NCI-H1694 treated with DMSO at 0.1 percent for 48 hours (cell line): ENCODE measurements at regions not wholly inside any gene's neighbourhood (a gene's known extent, or its start where the extent isn't known, plus 50 kb on each side); places are given as distances from the start of the nearest gene placed in this dataset.
A peak's percentile ranks its signal among the peaks of the same experiment; 100 is the strongest.
"Not testable (repeated sequence)": the region's sequence is repeated elsewhere in the genome, so short reads cannot be mapped to it uniquely, and the experiment has no call there.

Experiments
- DNase-seq: peaks from one replicate; lab custom pipeline; 2025; lab: John Stamatoyannopoulos, UW

DNA sequence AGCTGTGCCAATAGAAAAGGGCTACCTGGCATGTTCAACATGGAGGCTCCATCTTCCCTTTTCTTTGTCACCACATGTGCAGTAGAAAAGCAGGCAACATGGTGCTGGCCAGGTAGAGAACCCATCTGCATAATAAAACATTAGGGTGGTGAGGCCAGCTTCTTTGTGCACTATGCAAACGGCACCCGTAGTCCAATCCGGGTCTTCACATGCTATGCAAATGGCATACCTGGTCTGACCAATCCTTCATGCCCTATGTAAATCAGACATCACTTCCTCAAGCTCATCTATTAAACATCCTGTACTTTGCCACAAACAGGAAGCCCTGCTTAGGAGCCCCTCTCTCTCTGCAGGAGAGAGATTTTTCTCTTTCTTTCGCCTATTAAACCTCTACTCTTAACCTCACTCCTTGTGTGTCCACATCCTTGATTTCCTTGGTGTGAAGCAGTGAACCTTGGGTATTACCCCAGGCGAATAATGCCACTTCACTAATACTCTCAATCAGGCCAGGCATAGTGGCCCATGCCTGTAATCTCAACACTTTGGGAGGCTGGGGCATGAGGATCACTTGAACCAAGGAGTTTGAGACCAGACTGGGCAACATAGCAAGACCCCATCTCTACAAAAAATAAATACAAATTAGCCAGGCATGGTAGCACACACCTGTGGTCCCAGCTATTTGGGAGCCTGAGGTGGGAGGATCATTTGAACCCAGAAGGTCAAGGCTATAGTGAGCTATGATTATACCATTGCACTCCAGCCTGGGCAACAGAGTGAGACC, 111.3 kb upstream of the MRI1 start:
- no peak for DNase-seq

DNA sequence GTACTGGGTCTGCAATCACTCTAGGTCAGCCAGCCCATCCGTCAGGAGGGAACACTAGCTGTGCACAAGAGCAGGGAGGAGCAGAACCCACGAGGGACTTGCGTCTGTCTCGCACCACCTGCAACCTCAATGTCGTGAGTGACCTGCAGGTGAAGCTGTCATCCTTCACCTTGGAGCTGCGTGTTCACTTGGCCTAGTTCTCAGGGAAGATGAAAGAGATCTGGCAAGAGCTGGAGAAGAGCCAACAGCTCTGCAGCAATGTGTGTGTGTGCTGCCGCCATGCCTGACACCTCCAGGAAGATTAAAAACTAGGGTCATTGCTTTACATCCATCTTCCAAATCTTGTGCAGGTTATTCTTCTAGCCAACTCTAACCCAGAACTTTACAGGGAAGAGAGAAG, 117.6 kb upstream of the MRI1 start:
- no peak for DNase-seq

DNA sequence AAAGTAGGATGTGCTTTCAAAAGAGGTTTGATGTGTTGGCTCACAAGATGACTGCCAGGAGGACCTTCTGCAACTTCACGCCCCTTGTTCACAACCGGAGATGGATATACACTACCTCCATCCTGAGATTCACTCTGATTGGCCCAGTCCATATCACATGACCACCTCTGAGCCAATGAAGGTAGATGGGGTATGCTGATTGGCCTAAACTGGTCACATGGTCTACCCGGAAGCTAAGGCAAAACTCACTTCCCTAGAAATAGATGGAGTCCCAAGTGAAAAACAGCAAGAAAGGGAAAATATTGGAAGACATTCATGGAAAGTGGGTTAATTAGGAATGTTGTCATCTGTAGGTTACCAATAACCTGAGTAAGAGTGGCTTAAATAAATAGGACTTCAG, 119.7 kb upstream of the MRI1 start:
- DNase-seq, result no peak

DNA sequence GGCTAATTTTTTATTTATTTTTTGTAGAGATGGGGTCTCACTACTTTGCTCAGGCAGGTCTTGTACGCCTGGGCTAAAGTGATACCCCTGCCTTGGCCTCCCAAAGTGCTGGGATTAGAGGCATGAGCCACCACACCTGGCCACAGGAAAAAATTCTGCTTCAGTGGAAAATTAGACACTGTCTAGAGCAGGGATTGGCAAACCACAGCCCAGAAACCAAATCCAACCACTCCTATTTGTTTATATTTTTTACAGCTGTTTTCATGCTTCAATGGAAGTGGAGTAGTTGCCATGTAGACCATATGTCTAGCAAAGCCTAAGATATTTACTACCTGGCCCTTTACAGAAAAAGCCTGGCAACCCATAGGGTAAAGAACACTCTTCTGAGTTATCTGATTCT, 123.7 kb upstream of the MRI1 start:
- DNase-seq, result peak; percentile 47

DNA sequence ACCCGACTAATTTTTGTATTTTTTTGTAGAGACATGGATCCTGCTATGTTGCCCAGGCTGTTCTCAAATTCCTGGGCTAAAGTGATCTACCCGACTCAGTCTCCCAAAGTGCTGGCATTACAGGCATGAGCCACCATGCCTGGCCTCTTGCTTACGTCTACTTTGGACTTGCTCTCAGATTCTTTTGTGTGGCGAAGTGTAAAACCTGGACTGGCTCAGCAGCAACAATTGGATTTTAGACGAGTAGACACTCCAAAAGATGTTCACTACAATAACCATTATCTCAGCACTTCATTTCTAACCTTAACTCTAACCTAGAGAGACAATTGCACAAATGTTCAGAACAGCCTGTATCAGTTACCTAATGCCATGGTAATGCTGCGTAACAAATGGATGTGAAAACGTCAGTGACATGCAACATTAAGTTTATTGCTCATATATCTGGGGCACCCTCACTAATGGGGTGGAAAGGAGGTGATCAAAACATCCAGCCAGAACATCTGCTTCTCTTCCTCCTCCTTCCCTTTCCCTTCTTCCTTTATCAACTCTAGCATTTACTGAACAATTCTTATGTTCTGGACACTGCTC, 124.9 kb upstream of the MRI1 start:
- DNase-seq, result no peak

DNA sequence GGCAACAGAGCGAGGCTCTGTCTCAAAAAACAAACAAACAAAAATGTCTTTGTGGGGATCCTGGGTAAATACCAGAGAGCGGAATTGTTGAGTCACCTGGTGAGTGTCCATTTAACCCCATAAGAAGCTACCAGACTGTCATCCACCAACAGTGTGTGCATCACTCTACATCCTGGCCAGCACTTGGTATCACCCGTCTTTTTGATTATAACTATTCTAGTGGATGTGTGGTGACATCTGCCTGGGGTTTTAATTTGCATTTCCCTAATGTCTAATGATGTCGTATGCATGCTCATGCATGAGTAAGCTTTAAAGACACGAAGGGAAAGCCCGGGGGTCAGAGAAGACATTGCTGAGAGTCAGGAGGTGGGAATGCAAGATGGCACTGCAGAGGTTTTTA, 126.7 kb upstream of the MRI1 start:
- no peak for DNase-seq

DNA sequence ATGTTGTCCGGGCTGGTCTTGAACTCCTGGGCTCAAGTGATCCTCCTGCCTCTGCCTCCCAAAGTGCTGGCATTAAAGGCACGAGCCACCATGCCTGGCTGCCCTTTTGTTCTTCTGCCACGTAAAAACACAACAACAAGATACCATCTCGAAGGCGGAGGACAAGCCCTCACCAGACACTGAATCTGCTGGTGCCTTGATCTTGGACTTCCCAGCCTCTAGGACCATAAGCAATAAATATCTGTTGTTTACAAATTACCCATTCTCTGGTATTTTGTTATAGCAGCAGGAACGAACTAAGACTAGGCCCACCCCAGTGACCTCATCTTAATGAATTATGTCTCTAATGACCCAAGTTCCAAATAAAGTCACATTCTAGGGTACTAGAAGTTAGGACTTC, 128.4 kb upstream of the CACNA1A start:
- no peak for DNase-seq

DNA sequence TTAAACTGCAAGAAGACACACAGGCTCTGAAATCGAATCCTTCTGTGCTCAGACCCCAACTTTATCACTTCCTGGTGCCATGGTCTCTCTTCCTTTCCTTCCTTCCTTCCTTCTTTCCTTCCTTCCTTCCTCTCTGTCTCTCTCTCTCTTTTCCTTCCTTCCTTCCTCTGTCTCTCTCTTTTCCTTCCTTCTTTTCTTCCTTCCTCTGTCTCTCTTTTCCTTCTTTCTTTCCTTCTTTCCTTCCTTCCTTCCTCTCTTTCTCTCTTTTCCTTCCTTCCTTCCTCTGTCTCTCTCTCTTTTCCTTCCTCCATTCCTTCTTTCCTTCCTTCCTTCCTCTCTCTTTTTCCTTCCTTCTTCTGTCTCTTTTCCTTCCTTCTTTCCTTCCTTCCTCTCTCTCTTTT, 127.2 kb upstream of the CACNA1A start:
- DNase-seq, result no peak

DNA sequence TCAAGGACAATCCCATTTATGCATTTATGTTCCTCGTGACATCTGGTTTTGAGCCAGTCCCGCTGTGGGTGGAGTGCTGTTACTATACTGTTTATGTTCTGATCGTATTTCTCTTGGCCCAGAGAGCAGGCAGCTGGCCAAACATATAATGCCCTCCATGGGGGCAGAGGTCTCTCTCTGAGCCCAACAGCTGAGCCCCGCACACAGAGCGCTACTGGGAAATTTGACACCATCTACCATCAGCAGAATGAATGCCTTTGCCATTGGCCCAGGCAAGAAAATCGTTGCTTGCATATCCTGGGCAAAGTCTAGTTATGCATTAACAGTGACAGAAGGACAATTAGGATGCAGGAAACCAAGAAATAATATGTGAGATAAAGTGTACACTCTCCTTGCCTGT, 126.8 kb upstream of the CACNA1A start:
- DNase-seq, result peak; percentile 96

DNA sequence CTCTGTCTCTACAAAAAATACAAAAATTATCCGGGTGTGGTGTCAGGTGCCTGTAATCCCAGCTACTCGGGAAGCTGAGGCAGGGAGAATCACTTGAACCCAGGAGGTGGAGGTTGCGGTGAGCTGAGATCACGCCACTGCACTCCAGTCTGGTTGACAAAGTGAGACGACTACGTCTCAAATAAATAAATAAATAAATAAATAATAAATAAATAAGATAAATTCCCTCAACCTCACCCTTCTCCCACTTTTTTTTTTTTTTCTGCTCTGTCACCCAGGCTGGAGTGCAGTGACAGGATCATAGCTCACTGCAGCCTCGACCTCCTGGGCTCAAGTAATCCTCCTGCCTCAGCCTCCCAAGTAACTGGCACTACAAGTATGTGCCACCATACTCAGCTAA, 125.9 kb upstream of the CACNA1A start:
- not testable (repeated sequence) for DNase-seq

DNA sequence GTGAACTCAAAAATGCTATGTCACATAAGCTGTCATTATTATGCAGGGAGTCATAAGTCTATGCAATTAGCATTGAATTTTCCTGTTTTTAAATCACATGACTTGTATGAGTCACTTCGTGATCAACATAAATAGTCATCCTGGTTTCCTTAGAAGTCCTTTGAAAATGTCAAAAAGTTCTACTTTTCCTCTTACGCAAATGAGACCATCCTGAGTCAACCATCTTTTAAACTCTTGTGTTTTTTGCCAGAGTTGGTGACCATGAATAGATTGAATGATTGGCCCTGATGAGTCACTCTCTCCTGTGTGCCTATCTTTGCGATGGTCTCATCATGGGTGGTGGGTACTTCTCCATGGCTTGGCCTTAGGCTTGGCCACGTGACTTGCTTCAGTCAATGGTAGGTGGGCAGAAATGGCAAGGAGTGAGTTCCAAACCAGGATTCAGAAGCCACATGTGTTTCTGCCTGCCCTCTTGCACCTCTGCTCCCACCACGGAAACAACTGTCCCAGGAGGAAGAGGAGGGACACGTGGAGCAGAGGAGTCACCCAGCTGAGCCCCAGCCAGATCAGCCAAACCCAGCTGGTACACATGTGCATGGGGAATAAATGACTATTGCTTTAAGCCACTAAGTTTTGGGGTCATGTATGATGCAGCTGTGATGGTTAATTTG, 123.5 kb upstream of the CACNA1A start:
- DNase-seq, result no peak

DNA sequence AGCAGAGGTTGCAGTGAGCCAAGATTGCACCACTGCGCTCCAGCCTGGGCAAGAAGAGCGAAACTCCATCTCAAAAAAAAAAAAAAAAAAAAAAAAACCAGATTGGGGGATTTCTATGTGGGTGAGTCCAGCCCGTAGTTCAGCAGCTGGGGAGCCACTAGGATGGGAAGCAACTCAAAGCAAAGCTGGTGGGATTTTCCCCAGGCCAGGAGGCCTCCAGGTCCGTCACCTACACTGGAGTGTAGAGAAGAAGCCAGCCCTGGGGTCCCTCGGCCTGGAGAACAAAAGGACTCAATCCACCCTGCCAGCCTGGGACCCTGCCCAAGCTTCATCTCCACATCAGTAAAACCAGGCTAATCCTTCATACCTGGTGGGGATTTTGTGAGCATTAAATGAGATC, 121.3 kb upstream of the CACNA1A start:
- no peak for DNase-seq

DNA sequence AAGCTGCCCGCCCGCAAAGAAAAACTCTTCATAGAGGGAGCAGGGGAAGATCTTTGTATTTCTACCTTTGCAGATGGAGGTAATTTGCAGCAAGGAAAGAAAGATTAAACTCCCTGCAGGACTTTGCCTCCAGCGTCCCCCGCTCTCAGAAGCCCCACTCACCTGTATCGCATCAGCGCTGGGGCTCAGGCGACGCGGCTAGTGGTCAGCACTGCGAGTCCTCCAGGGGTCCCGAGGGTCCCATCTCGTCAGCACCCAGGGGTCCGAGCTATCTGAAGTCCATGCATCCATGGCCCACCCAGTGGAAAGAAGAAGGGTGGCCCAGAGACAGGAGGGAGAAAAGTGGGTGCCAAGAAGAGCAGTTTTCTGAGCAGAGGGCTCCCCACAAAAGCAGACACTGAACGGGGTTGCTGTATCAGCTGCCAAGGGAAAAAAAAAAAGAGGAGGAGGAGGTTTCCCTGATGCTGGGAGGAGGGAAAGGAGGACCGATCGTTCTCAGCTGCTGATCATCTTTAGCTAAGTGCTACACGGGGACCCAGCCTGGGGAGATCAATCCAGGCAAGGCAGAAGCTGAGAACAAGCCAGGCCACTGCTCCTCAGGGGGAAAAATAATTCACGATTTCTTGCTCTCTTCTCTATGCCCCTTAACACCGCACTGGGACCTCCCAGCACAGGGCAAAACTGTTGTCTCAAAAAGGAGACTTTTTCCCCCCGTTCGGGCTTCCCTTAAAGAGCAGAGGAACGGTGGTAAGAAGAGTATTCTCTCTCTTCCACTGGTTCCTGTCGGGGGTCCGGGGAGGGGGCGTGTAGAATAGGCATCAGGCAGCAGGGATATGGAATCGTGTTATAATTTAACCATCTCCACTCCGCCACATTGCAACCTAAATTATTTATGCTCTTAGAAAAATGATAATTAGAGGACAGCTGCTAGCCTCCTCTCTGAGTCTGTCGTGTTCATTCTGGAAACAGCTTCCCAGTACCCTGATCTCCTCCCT, 117.7 kb upstream of the CACNA1A start:
- DNase-seq, result peak; percentile 11

DNA sequence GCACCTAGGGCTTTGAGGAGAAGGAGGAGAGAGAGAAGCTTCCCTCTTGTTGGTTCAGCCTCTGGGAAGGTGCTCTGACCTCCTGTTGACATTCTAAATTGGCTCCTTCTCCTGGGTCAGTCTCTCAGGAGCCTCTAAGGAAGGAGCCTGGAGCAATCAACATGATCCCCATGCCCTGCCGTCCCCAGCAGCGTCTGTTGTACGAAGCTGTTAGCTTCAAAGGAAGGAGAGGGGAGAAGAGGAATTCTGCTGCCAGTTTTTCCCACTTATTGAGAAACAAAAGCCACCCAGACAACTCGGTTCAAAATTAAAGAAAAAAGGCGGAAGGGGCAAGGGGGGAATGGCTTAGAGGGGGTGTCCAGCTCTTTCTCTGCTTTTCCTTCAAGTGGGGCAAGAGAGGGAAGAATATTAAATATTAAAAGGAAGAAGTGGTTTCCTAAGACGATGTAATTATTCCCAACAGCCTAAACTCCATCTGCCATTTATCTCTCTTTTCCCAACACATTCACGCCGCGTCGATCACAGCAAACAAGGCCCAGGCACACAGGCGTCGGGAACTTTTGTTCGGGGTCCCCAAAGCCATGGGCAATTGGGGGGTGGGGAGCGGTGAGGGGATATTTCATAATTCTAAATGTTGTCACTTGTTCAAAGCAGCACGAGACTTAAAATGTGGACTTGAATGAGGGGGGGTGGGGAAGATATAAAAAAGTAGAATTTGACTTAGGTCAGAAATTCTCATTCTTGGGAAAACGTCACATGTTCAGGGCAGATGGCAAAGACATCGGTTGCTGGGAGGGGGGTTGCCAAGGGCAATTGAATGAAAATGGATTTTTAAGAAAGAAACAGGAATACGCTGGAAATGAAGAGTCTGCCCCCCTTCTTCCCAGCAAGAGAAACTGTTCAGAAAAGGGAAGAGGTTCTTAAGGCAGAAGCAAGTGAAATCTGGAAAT, 116.8 kb upstream of the CACNA1A start:
- DNase-seq, result no peak

DNA sequence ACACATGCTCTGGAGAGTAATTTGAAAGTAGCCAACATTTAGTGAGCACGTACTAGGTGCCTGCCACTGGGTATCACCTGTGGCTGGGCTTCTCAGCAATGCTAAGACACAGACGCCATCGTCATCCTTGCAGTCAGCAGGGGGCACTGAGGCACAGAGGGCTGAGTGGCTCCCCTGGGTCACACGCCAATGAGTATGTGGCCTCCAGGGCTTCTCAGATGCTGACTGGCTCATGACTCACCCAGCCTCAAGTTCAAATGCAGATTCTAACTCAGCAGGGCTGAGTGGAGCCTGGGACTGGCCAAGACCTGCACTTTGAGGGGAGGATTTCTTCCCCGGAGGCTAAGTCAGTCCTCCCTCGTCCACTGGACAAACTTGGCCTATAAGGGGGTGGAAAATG, 115.1 kb upstream of the CACNA1A start:
- DNase-seq, result no peak

DNA sequence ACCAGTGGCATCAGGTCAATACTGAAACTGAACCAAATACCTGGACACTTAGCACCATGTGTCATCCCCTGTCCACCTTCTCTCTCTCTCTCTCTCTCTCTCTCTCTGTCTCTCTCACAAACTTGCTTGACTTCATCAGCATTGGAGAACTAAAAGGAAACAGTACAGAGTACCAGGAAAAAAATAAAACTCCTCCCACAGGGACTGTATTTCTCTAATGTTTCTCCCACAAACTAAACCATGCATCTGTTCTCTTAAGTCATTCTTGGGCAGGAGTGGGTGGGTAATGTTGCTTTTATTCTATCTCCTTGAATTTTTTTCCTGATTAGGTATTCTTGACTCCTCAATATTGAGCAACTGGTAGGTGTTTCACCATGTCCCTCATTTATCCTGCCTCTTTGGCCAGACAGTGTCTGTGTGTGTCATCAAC, 112.9 kb upstream of the CACNA1A start:
- no peak for DNase-seq

DNA sequence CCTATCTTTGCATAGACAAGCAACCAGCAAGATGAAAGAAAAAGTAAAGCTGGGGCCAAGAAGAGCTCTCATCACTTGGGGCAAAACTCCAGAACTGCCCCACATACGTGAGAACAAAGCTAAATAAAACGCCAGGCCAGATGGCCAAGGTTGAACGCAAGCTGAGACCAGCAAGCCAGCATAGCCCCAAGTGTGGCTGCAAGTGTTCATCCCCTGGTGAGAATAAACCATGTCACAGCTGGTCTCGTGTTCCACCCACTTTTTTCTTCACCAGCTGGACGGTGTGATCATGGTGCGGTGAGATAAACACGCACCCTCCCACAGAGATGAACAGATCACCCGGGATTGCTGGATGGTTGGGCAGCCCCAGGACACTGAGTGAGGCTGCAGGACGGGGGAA, 109.6 kb upstream of the CACNA1A start:
- DNase-seq, result no peak

DNA sequence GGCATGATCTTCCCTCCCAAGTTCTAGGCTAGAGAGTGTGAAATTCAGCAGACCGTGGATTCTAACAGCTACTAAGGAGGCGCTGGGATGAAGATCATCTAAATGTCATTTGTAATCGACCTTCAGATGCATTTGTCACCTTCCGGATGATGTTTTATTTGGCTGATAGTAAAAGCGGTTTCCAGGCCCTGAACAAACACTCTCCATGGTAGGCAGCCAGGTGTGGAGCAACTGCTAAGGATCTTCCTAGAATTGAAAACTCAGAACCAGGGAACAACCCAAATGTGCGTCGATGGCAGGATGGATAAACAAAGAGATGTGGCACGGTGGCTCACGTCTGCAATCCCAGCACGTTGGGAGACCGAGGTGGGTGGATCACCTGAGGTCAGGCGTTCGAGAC, 107.2 kb upstream of the CACNA1A start:
- no peak for DNase-seq

DNA sequence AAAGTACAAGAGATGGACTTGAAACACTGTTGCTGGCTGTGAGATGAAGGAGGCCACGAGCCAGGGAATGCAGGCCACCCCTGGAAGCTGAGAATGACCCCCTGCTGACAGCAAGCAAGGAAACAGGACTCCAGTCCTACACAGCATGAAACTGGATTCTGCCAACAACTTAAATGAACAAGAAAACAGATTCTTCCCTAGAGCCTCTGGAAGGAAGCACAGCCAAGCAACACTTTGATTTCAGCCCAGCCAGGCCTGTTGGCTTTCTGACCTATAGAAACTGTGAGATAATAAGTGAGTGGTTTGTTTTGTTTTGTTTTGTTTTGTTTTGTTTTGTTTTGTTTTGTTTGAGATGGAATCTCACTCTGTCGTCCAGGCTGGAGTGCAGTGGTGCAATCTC, 105.3 kb upstream of the CACNA1A start:
- DNase-seq, result no peak

DNA sequence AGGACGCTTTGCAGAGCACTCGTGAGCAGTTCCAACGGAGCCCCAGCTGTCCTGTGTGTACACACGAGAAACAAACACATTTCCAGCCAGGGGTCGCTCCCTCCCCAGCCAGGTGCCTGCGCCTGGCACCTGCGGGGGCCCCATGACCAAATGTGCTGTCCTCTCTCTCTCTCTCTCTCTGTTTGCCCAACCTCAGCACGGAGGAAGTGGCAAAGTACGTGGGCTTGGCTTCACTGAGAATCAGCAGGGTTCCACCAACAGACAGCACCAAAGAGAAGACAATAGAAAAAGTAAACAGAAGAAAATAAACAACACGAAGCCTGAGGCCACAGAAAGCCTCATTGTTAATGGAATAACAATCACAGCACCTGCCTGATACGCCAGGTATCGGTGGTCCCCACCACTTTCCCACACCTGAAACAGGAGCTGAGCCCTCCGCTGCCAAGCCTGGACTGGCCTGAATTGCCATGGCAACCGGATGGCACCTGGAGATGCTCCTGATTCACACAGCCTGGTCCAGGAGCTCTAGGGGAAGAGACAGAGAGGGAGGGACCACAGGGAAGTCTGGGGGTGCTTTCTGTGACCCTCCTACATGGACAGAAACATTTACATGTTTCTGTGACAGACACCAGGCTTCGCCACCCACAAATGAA, 103.9 kb upstream of the CACNA1A start:
- DNase-seq, result no peak

DNA sequence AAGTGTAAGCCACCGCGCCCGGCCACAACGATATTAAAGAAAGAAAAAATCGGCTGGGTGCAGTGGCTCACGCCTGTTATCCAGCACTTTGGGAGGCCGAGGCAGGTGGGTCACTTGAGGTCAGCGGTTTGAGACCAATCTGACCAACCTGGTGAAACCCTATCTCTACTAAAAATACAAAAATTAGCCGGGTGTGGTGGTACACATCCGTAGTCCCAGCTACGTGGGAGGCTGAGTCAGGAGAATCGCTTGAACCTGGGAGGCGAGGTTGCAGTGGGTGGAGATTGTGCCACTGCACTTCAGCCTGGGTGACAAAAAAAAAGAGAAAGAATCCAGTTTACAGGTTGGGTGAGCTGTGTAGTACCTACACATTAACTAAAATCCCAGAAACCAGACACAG, 99.9 kb upstream of the CACNA1A start:
- DNase-seq, result no peak
